Parathyroid adenoma (tissue), 2 donors: ENCODE measurements at regions not wholly inside any gene's neighbourhood (a gene's known extent, or its start where the extent isn't known, plus 50 kb on each side); places are given as distances from the start of the nearest gene placed in this dataset.

Experiments used
- H2AFZ ChIP-seq: fragments of 300-600 bp; sonication (generic); one replicate; pipeline ENCODE4 v1.7.0; 2017; ENCODE audit warnings: antibody characterized with exemption, mild to moderate bottlenecking
- H3K27ac ChIP-seq: fragments of 300-600 bp; sonication (generic); one replicate; pipeline ENCODE4 v1.7.0; 2017
- H3K27me3 ChIP-seq: fragments of 300-600 bp; sonication (generic); one replicate; pipeline ENCODE4 v1.7.0; 2017; ENCODE audit warnings: low read length; ENCODE audit not compliant: control insufficient read depth, insufficient read depth
- H3K36me3 ChIP-seq: fragments of 300-600 bp; sonication (generic); one replicate; pipeline ENCODE4 v1.7.0; 2017; ENCODE audit warnings: low read length; ENCODE audit not compliant: control insufficient read depth, insufficient read depth
- H3K4me1 ChIP-seq: fragments of 300-600 bp; sonication (generic); one replicate; pipeline ENCODE4 v1.7.0; 2017; ENCODE audit warnings: control low read depth
- H3K4me2 ChIP-seq: fragments of 300-600 bp; sonication (generic); one replicate; pipeline ENCODE4 v1.7.0; 2017; ENCODE audit warnings: low read length
- H3K4me3 ChIP-seq: fragments of 300-600 bp; sonication (generic); one replicate; pipeline ENCODE4 v1.7.0; 2017; ENCODE audit warnings: low read depth, low read length
- H3K79me2 ChIP-seq: fragments of 300-600 bp; sonication (generic); one replicate; pipeline ENCODE4 v1.7.0; 2017; ENCODE audit warnings: control low read depth
- H3K9ac ChIP-seq: fragments of 300-600 bp; sonication (generic); one replicate; pipeline ENCODE4 v1.7.0; 2017; ENCODE audit warnings: mild to moderate bottlenecking
- H3K9me3 ChIP-seq: fragments of 300-600 bp; sonication (generic); one replicate; pipeline ENCODE4 v1.7.0; 2017; ENCODE audit warnings: low read length; ENCODE audit not compliant: control insufficient read depth
- TF ChIP-seq, protein P1 (sequence below): fragments of 300-600 bp; sonication (generic); IDR thresholded peaks from one replicate; pipeline ENCODE4 v1.7.0; 2017; ENCODE audit warnings: antibody characterized with exemption, mild to moderate bottlenecking
- donor health status: primary hyperparathyroidism.

DNA sequence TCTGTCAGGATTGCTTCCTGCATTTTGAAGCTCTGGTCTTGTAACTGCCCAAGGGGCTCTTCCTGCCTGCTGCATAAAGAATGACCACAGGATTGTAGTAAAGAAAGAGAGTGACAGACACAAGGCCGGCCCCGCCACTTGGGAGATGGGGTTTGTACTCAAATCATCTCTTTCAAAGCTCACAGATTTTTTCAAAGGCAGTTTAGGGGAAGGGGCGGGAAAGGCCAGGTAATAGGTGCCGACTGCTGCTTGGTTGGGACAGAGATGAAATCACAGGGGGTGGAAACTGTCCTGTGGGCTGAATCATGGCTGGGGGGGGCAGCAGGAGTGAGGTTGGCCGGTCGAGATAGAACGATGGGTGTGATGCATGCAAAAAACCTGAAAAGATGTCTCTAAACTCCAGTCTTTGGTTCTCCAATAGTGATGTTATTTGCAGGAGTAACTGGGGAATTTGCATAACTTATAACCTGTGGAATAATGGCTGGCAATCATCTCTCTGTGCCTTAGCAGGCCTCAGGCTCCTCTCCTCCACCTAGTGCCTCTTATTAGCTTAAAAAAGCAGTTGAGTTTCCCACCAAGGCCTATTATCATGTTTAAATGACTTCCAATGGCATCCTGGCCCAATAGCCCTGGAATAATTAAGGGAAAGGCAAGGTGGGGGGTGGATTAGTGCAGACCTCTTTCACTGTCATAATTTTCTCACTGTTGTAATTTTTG lies 778.4 kb upstream of the FRG1 start:
- Histone ChIP-seq H3K36me3 (no peaks in the 10 kb centered on the region), H3K4me1 (no peaks in the 10 kb centered on the region), H2AFZ (no peak overlapping the region), H3K27me3 (no peaks in the 10 kb centered on the region), H3K79me2 (no peaks in the 10 kb centered on the region), H3K4me2 (no peak overlapping the region), H3K9ac (no peak overlapping the region), H3K4me3 (no peak overlapping the region), H3K27ac (no peak overlapping the region), H3K9me3 (no peaks in the 10 kb centered on the region)
- TF ChIP-seq, protein P1, sequence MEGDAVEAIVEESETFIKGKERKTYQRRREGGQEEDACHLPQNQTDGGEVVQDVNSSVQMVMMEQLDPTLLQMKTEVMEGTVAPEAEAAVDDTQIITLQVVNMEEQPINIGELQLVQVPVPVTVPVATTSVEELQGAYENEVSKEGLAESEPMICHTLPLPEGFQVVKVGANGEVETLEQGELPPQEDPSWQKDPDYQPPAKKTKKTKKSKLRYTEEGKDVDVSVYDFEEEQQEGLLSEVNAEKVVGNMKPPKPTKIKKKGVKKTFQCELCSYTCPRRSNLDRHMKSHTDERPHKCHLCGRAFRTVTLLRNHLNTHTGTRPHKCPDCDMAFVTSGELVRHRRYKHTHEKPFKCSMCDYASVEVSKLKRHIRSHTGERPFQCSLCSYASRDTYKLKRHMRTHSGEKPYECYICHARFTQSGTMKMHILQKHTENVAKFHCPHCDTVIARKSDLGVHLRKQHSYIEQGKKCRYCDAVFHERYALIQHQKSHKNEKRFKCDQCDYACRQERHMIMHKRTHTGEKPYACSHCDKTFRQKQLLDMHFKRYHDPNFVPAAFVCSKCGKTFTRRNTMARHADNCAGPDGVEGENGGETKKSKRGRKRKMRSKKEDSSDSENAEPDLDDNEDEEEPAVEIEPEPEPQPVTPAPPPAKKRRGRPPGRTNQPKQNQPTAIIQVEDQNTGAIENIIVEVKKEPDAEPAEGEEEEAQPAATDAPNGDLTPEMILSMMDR: no peak

DNA sequence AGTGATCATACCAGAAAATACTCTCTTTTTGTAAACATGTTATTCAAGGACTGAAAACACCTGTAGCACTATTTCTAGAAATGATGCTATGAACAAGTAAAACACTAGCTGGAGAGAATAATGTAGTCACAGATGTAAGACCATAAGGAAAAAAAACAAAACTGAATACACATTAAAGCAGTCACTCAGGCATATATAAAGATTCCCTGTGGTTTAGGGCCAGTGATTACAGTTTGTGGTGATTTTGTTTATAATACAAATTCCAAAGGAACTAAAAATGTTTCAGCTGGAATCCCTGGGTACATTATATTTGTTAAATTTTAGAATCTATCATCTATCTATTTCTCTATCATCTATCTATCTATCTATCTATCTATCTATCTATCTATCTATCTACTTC lies 777.8 kb upstream of the FRG1 start:
- no peak overlapping the region for H2AFZ ChIP-seq
- no peak overlapping the region for H3K27ac ChIP-seq
- no peaks in the 10 kb centered on the region for H3K79me2 ChIP-seq
- TF ChIP-seq, protein P1: no peak
- no peaks in the 10 kb centered on the region for H3K36me3 ChIP-seq
- H3K27me3 ChIP-seq: no peaks in the 10 kb centered on the region
- no peak overlapping the region for H3K4me3 ChIP-seq
- H3K9me3 ChIP-seq: no peaks in the 10 kb centered on the region
- H3K4me2 ChIP-seq: no peak overlapping the region
- H3K4me1 ChIP-seq: no peaks in the 10 kb centered on the region
- no peak overlapping the region for H3K9ac ChIP-seq

DNA sequence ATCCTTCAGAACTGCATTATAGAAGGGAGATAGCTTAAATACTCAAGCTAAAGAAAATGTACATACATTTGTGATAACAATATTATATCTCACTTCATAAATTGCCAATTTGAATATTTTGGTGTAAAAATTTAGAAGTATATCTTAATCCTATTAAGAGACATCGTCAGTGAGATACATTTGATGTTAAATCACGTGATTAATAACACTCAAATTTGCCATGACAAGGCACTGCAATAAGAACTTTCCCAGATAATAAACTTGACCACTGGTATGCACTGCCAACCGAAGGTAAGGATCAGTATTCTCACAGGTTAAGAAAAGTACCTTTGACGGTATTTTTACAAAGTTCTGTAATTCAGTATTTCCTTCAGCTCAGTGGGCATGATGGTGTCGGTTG lies 764.7 kb upstream of the FRG1 start:
- H3K9ac ChIP-seq: no peak overlapping the region
- H3K4me3 ChIP-seq: no peak overlapping the region
- H3K27me3 ChIP-seq: no peaks in the 10 kb centered on the region
- no peaks in the 10 kb centered on the region for H3K79me2 ChIP-seq
- H3K36me3 ChIP-seq: no peaks in the 10 kb centered on the region
- H2AFZ ChIP-seq: no peak overlapping the region
- H3K9me3 ChIP-seq: no peaks in the 10 kb centered on the region
- H3K4me1 ChIP-seq: no peaks in the 10 kb centered on the region
- TF ChIP-seq, protein P1: no peak
- H3K4me2 ChIP-seq: no peak overlapping the region
- H3K27ac ChIP-seq: no peak overlapping the region

DNA sequence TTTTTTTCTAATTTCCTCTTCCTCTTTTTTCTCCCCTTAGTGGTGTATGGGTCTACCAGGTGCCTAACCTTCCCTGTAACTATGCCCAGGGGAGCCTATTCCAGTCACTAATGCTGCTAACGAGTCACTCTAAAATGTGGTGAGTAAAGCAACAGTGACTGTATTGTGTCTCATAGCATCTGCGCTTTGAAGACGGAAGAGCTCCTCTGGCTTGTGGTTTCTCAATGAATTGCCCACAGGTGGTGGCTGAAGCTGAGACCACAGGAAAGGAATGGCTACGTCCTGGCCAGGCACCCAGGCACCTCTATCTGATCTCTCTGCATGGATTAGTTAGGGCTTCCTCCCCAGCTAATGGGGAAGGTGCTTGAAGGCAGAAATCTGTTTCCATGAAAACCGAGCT lies 763.5 kb upstream of the FRG1 start:
- Histone ChIP-seq H3K27ac (no peak overlapping the region), H2AFZ (no peak overlapping the region), H3K9ac (no peak overlapping the region), H3K4me3 (no peak overlapping the region), H3K4me2 (no peak overlapping the region), H3K79me2 (no peaks in the 10 kb centered on the region), H3K4me1 (no peaks in the 10 kb centered on the region), H3K9me3 (no peaks in the 10 kb centered on the region), H3K27me3 (no peaks in the 10 kb centered on the region), H3K36me3 (no peaks in the 10 kb centered on the region)
- TF ChIP-seq, protein P1: no peak

DNA sequence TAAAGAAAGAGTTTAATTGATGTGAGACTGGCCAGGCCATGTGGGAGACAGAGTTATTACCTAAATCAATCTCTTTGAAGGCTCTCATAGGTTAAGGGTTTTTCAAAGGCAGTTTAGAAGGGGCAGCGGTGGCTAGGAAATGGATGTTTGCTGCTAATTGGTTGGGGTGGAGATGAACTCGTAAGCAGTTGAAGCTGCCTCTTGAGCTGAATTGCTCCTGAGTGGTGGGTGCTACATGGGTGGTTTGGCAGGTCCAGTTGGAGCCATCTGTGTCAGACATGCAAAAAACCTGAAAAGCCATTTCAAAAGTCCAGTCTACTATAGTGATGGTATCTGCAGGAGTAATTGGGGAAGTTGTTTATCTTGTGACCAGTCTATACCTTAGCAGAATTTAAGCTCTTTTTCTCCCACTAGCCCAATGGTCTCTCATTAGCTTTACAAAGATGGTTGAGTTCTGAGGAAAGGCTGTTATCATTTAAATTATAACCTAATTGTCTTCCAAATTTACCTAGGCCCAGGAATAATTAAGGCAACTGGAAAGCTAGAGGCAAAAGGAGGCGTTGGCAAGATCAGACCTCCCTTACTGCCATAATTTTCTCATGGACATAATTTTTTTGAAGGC lies 762.4 kb upstream of the FRG1 start:
- no peak overlapping the region for H3K4me3 ChIP-seq
- no peaks in the 10 kb centered on the region for H3K79me2 ChIP-seq
- H3K36me3 ChIP-seq: no peaks in the 10 kb centered on the region
- H3K27me3 ChIP-seq: no peaks in the 10 kb centered on the region
- no peaks in the 10 kb centered on the region for H3K9me3 ChIP-seq
- no peak overlapping the region for H2AFZ ChIP-seq
- no peaks in the 10 kb centered on the region for H3K4me1 ChIP-seq
- H3K4me2 ChIP-seq: no peak overlapping the region
- no peak overlapping the region for H3K9ac ChIP-seq
- H3K27ac ChIP-seq: no peak overlapping the region
- TF ChIP-seq, protein P1: no peak
